GM23338 (cell line): ENCODE measurements at regions not wholly inside any gene's neighbourhood (a gene's known extent, or its start where the extent isn't known, plus 50 kb on each side); places are given as distances from the start of the nearest gene placed in this dataset.

Experiments used
- ATAC-seq: fragments of 200-7000 bp; cut with Tn5 transposase; 3 replicates; pipeline ENCODE4 v1.9.1; 2020
- DNase-seq: peaks from one replicate; pipeline ENCODE4 v3.0.0-alpha.2; 2015; ENCODE audit warnings: low spot score
- H2AFZ ChIP-seq: fragments of 200-600 bp; sonication (generic); 2 replicates; pipeline ENCODE4 v1.8.0; 2016; ENCODE audit warnings: antibody characterized with exemption, mild to moderate bottlenecking, moderate library complexity
- H3F3A ChIP-seq: fragments of 200-600 bp; sonication (generic); replicated peaks from 2 replicates; pipeline ENCODE4 v1.8.0; 2017; ENCODE audit warnings: antibody characterized with exemption, mixed run types, low read depth
- H3K27ac ChIP-seq: fragments of 200-600 bp; sonication (generic); 2 replicates; pipeline ENCODE4 v1.6.1; 2016; ENCODE audit warnings: low read depth
- H3K27me3 ChIP-seq: fragments of 200-600 bp; sonication (generic); 2 replicates; pipeline ENCODE4 v1.8.0; 2016; ENCODE audit warnings: mild to moderate bottlenecking, mixed run types, moderate library complexity; ENCODE audit not compliant: insufficient read depth
- H3K36me3 ChIP-seq: fragments of 200-600 bp; sonication (generic); 2 replicates; pipeline ENCODE4 v1.8.0; 2016; ENCODE audit warnings: mild to moderate bottlenecking; ENCODE audit not compliant: insufficient read depth
- H3K4me1 ChIP-seq: fragments of 200-600 bp; sonication (generic); 2 replicates; pipeline ENCODE4 v1.8.0; 2016; ENCODE audit warnings: mild to moderate bottlenecking, moderate library complexity; ENCODE audit not compliant: insufficient read depth
- H3K4me2 ChIP-seq: fragments of 200-600 bp; sonication (generic); 2 replicates; pipeline ENCODE4 v1.7.1; 2017; ENCODE audit warnings: mixed run types
- H3K4me3 ChIP-seq: fragments of 200-600 bp; sonication (generic); 2 replicates; pipeline ENCODE4 v1.6.1; 2016; ENCODE audit warnings: mixed run types
- H3K79me2 ChIP-seq: fragments of 200-600 bp; sonication (generic); replicated peaks from 2 replicates; pipeline ENCODE4 v1.8.0; 2017; ENCODE audit warnings: mild to moderate bottlenecking; ENCODE audit not compliant: insufficient read depth
- H3K9me2 ChIP-seq: fragments of 200-600 bp; sonication (generic); 2 replicates; pipeline ENCODE4 v1.8.0; 2017; ENCODE audit not compliant: insufficient read depth
- H4K20me1 ChIP-seq: fragments of 200-600 bp; sonication (generic); replicated peaks from 2 replicates; pipeline ENCODE4 v1.8.0; 2017; ENCODE audit warnings: mild to moderate bottlenecking; ENCODE audit not compliant: insufficient read depth
- H3K27ac Mint-ChIP-seq: 2 replicates; pipeline ENCODE4 v1.8.0; 2020; ENCODE audit warnings: inconsistent platforms, mild to moderate bottlenecking, moderate library complexity, mixed read lengths
- H3K27me3 Mint-ChIP-seq: 3 replicates; pipeline ENCODE4 v1.8.0; 2022; ENCODE audit warnings: low read depth, mild to moderate bottlenecking, moderate library complexity, mixed read lengths, inconsistent platforms; ENCODE audit not compliant: insufficient read depth, poor library complexity
- H3K36me3 Mint-ChIP-seq: 3 replicates; pipeline ENCODE4 v1.8.0; 2021; ENCODE audit warnings: low read depth, mild to moderate bottlenecking, inconsistent platforms, moderate library complexity, mixed read lengths
- H3K4me1 Mint-ChIP-seq: 3 replicates; pipeline ENCODE4 v1.8.0; 2020; ENCODE audit warnings: mild to moderate bottlenecking, inconsistent platforms, mixed read lengths
- H3K4me3 Mint-ChIP-seq: 3 replicates; pipeline ENCODE4 v1.8.0; 2021; ENCODE audit warnings: moderate library complexity, mild to moderate bottlenecking, inconsistent platforms, mixed read lengths
- H3K9me3 Mint-ChIP-seq: 3 replicates; pipeline ENCODE4 v1.8.0; 2020; ENCODE audit warnings: moderate library complexity, mild to moderate bottlenecking, inconsistent platforms, mixed read lengths
- CREB1 ChIP-seq: fragments of 250-450 bp; sonication (Bioruptor Pico); IDR thresholded peaks from 2 replicates; pipeline ENCODE4 v1.5.0; 2020; ENCODE audit warnings: low read depth, mild to moderate bottlenecking, moderate library complexity
- EZH2 ChIP-seq: fragments of 200-600 bp; sonication (generic); IDR thresholded peaks from one replicate; pipeline ENCODE4 v1.8.0; 2017; ENCODE audit warnings: antibody characterized with exemption, mild to moderate bottlenecking, low read depth; ENCODE audit not compliant: unreplicated experiment
- EZH2phosphoT487 ChIP-seq: fragments of 200-600 bp; sonication (generic); IDR thresholded peaks from one replicate; pipeline ENCODE4 v1.8.1; 2018; ENCODE audit warnings: antibody characterized with exemption; ENCODE audit not compliant: unreplicated experiment
- JUNB ChIP-seq: IDR thresholded peaks from one replicate; pipeline ENCODE4 v1.6.1; 2016; ENCODE audit warnings: antibody characterized with exemption; ENCODE audit not compliant: unreplicated experiment
- NANOG ChIP-seq: IDR thresholded peaks from 2 replicates; pipeline ENCODE4 v1.6.1; 2016; ENCODE audit warnings: antibody characterized with exemption, borderline replicate concordance
- ZNF114 ChIP-seq: fragments of 250-450 bp; sonication (Bioruptor Pico); IDR thresholded peaks from 2 replicates; pipeline ENCODE4 v1.5.0; 2020; ENCODE audit warnings: mild to moderate bottlenecking, moderate library complexity
- ZNF331 ChIP-seq: fragments of 250-450 bp; sonication (Bioruptor Pico); IDR thresholded peaks from 2 replicates; pipeline ENCODE4 v1.5.0; 2020; ENCODE audit warnings: low read depth, mild to moderate bottlenecking, moderate library complexity
- TF ChIP-seq, protein P1 (sequence below), 2 experiments: fragments of 200-600 bp in 1 of 2; sonication (generic) in 1 of 2; conservative IDR thresholded peaks; 2 replicates each; pipeline versions ENCODE4 v1.5.1 to v1.6.1; 2016 to 2017; ENCODE audit warnings: antibody characterized with exemption in 2 of 2, low read depth in 2 of 2, mild to moderate bottlenecking in 2 of 2, moderate library complexity in 1 of 2
- TF ChIP-seq, protein P2 (sequence below): fragments of 250-450 bp; sonication (Bioruptor Pico); IDR thresholded peaks from 2 replicates; pipeline ENCODE4 v1.5.0; 2020; ENCODE audit warnings: mild to moderate bottlenecking, moderate library complexity

DNA sequence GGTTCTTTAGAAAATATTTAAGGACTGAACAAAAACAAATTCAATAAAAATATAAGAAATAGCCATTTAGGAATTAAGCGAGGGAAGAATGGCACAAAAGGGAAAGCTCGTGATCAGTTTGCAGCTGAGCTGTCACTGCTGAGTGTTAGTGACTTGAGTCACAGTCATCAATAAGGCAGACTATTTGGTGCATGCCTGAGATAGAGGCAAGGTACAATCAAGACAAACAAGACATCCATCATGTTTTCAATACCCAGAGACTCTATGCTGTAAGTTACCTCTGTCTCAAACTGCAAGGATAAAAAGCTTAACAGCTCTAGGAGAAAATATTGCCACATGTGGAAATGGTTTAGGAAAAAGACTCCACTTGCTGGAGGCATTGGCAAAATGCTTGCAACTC is 426.4 kb upstream of the TYRP1 start (continued):
- TF ChIP-seq, protein P1, sequence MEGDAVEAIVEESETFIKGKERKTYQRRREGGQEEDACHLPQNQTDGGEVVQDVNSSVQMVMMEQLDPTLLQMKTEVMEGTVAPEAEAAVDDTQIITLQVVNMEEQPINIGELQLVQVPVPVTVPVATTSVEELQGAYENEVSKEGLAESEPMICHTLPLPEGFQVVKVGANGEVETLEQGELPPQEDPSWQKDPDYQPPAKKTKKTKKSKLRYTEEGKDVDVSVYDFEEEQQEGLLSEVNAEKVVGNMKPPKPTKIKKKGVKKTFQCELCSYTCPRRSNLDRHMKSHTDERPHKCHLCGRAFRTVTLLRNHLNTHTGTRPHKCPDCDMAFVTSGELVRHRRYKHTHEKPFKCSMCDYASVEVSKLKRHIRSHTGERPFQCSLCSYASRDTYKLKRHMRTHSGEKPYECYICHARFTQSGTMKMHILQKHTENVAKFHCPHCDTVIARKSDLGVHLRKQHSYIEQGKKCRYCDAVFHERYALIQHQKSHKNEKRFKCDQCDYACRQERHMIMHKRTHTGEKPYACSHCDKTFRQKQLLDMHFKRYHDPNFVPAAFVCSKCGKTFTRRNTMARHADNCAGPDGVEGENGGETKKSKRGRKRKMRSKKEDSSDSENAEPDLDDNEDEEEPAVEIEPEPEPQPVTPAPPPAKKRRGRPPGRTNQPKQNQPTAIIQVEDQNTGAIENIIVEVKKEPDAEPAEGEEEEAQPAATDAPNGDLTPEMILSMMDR (conservative IDR thresholded peaks at IDR 0.05; ENCODE audit: low read depth in 2 of 2): no peak
- TF ChIP-seq ZNF114 (CRISPR knock-in tag) (no peak), CREB1 (no peak), JUNB (no peak)
- TF ChIP-seq, protein P2, sequence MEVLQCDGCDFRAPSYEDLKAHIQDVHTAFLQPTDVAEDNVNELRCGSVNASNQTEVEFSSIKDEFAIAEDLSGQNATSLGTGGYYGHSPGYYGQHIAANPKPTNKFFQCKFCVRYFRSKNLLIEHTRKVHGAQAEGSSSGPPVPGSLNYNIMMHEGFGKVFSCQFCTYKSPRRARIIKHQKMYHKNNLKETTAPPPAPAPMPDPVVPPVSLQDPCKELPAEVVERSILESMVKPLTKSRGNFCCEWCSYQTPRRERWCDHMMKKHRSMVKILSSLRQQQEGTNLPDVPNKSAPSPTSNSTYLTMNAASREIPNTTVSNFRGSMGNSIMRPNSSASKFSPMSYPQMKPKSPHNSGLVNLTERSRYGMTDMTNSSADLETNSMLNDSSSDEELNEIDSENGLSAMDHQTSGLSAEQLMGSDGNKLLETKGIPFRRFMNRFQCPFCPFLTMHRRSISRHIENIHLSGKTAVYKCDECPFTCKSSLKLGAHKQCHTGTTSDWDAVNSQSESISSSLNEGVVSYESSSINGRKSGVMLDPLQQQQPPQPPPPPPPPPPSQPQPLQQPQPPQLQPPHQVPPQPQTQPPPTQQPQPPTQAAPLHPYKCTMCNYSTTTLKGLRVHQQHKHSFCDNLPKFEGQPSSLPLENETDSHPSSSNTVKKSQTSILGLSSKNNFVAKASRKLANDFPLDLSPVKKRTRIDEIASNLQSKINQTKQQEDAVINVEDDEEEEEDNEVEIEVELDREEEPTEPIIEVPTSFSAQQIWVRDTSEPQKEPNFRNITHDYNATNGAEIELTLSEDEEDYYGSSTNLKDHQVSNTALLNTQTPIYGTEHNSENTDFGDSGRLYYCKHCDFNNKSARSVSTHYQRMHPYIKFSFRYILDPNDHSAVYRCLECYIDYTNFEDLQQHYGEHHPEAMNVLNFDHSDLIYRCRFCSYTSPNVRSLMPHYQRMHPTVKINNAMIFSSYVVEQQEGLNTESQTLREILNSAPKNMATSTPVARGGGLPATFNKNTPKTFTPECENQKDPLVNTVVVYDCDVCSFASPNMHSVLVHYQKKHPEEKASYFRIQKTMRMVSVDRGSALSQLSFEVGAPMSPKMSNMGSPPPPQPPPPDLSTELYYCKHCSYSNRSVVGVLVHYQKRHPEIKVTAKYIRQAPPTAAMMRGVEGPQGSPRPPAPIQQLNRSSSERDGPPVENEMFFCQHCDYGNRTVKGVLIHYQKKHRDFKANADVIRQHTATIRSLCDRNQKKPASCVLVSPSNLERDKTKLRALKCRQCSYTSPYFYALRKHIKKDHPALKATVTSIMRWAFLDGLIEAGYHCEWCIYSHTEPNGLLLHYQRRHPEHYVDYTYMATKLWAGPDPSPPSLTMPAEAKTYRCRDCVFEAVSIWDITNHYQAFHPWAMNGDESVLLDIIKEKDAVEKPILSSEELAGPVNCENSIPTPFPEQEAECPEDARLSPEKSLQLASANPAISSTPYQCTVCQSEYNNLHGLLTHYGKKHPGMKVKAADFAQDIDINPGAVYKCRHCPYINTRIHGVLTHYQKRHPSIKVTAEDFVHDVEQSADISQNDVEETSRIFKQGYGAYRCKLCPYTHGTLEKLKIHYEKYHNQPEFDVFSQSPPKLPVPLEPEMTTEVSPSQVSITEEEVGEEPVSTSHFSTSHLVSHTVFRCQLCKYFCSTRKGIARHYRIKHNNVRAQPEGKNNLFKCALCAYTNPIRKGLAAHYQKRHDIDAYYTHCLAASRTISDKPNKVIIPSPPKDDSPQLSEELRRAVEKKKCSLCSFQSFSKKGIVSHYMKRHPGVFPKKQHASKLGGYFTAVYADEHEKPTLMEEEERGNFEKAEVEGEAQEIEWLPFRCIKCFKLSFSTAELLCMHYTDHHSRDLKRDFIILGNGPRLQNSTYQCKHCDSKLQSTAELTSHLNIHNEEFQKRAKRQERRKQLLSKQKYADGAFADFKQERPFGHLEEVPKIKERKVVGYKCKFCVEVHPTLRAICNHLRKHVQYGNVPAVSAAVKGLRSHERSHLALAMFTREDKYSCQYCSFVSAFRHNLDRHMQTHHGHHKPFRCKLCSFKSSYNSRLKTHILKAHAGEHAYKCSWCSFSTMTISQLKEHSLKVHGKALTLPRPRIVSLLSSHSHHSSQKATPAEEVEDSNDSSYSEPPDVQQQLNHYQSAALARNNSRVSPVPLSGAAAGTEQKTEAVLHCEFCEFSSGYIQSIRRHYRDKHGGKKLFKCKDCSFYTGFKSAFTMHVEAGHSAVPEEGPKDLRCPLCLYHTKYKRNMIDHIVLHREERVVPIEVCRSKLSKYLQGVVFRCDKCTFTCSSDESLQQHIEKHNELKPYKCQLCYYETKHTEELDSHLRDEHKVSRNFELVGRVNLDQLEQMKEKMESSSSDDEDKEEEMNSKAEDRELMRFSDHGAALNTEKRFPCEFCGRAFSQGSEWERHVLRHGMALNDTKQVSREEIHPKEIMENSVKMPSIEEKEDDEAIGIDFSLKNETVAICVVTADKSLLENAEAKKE (CRISPR knock-in tag): no peak

DNA sequence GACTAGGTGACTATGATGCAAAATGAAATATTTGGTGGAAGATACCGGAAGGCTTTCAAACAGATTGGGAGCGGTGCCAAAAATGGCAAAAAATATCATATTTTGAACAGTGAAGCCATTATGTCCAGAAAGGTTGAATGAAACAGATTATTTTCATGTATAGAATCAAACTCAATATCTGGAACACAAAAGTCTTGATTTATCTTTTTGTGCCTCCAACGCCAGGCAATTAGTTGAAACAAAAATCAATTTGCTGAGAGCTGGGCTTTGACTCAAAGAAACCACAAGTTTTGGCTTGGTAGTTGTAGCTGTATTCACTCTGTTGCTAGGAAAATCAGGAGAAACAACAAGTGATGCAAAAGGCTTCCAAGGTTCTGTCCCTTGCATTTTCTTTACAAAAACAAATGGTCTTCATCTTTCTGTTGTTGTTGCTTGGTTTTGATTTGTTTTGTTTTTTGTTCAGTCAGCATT is 421.7 kb upstream of the TYRP1 start:
- H3F3A ChIP-seq: no peaks in the 10 kb centered on the region
- ATAC-seq (no peak), DNase-seq (no peak)
- no peak overlapping the region for H3K4me3 ChIP-seq
- no peaks in the 10 kb centered on the region for H3K36me3 ChIP-seq
- no peaks in the 10 kb centered on the region for H3K9me3 Mint-ChIP-seq
- H3K79me2 ChIP-seq: no peaks in the 10 kb centered on the region
- no peak overlapping the region for H2AFZ ChIP-seq
- no peaks in the 10 kb centered on the region for H3K27me3 ChIP-seq
- H3K4me3 Mint-ChIP-seq: no peak overlapping the region
- H3K27ac ChIP-seq: no peak overlapping the region
- no peaks in the 10 kb centered on the region for H3K9me2 ChIP-seq
- H3K36me3 Mint-ChIP-seq: no peaks in the 10 kb centered on the region
- no peak overlapping the region for H3K4me2 ChIP-seq
- peaks cover 9% of the 10 kb centered on the region; the same call in 2 of the 3 replicates for H3K4me1 Mint-ChIP-seq
- H3K4me1 ChIP-seq: no peaks in the 10 kb centered on the region; the same call in 1 of the 2 replicates
- H3K27me3 Mint-ChIP-seq: peaks cover 2% of the 10 kb centered on the region
- no peaks in the 10 kb centered on the region for H4K20me1 ChIP-seq
- H3K27ac Mint-ChIP-seq: no peak overlapping the region
- TF ChIP-seq EZH2 (no peak), ZNF331 (CRISPR knock-in tag) (no peak), CREB1 (no peak), ZNF114 (CRISPR knock-in tag) (no peak), NANOG (no peak), EZH2phosphoT487 (no peak)
- TF ChIP-seq, protein P1 (conservative IDR thresholded peaks at IDR 0.05; ENCODE audit: low read depth in 2 of 2): no peak
